Keratinocyte (primary cell): ENCODE measurements at regions not wholly inside any gene's neighbourhood (a gene's known extent, or its start where the extent isn't known, plus 50 kb on each side); places are given as distances from the start of the nearest gene placed in this dataset.

Experiments
- DNase-seq: peaks from one replicate; pipeline ENCODE4 v3.0.0-alpha.2; 2011; ENCODE audit warnings: low read depth, missing footprints, low spot score
- FAIRE-seq: peaks from 2 replicates; lab custom pipeline; 2011; peaks lifted over from hg19 to GRCh38; lab: Jason Lieb, UNC
- H2AFZ ChIP-seq: 2 replicates; pipeline ENCODE4 v1.6.0; 2012; ENCODE audit warnings: low read length, control low read depth, inconsistent platforms; ENCODE audit not compliant: control insufficient read depth
- H3K27ac ChIP-seq: 2 replicates; pipeline ENCODE4 v1.5.1; 2011; ENCODE audit warnings: low read length; ENCODE audit not compliant: control insufficient read depth, insufficient read depth
- H3K27me3 ChIP-seq: 3 replicates; pipeline ENCODE4 v1.6.0; 2011; ENCODE audit warnings: low read length; ENCODE audit not compliant: control insufficient read depth, insufficient read depth; ENCODE audit errors: extremely low read depth
- H3K36me3 ChIP-seq, 2 experiments: 2 replicates in 1 of 2; 3 replicates in 1 of 2; pipeline ENCODE4 v1.5.1; 2011; ENCODE audit warnings: low read length in 2 of 2, mild to moderate bottlenecking in 1 of 2; ENCODE audit not compliant: control insufficient read depth in 2 of 2, insufficient read depth in 2 of 2; ENCODE audit errors: extremely low read depth in 1 of 2
- H3K4me1 ChIP-seq: 3 replicates; pipeline ENCODE4 v1.5.1; 2011; ENCODE audit warnings: low read length; ENCODE audit not compliant: control insufficient read depth, insufficient read depth; ENCODE audit errors: extremely low read depth
- H3K4me2 ChIP-seq: 3 replicates; pipeline ENCODE4 v1.6.0; 2011; ENCODE audit warnings: low read depth, low read length; ENCODE audit not compliant: control insufficient read depth, insufficient read depth; ENCODE audit errors: extremely low read depth
- H3K4me3 ChIP-seq, 3 experiments: fragments of 200-600 bp in 1 of 3; sonication (generic) in 1 of 3; 2 replicates in 2 of 3; 3 replicates in 1 of 3; pipeline ENCODE4 v1.5.1; 2011 to 2016; ENCODE audit warnings: low read length in 3 of 3, mild to moderate bottlenecking in 3 of 3, control low read depth in 2 of 3, inconsistent platforms in 1 of 3, low read depth in 1 of 3, mixed read lengths in 1 of 3, mixed run types in 1 of 3, moderate library complexity in 1 of 3; ENCODE audit not compliant: control insufficient read depth in 2 of 3, insufficient read depth in 2 of 3; ENCODE audit errors: extremely low read depth in 1 of 3
- H3K79me2 ChIP-seq: 2 replicates; pipeline ENCODE4 v1.6.0; 2012; ENCODE audit warnings: low read length; ENCODE audit not compliant: control insufficient read depth, insufficient read depth
- H3K9ac ChIP-seq: 3 replicates; pipeline ENCODE4 v1.6.0; 2011; ENCODE audit warnings: low read length; ENCODE audit not compliant: control insufficient read depth, insufficient read depth; ENCODE audit errors: extremely low read depth
- H3K9me1 ChIP-seq: 3 replicates; pipeline ENCODE4 v1.6.0; 2011; ENCODE audit warnings: low read length; ENCODE audit not compliant: control insufficient read depth, insufficient read depth; ENCODE audit errors: extremely low read depth
- H3K9me3 ChIP-seq: 2 replicates; pipeline ENCODE4 v1.5.1; 2012; ENCODE audit warnings: low read depth, low read length; ENCODE audit not compliant: control insufficient read depth
- H4K20me1 ChIP-seq: 3 replicates; pipeline ENCODE4 v1.6.0; 2011; ENCODE audit warnings: low read length; ENCODE audit not compliant: control insufficient read depth, insufficient read depth; ENCODE audit errors: extremely low read depth
- EZH2 ChIP-seq: IDR thresholded peaks from one replicate; pipeline ENCODE4 v1.6.1; 2012; ENCODE audit warnings: inconsistent platforms, mild to moderate bottlenecking, low read length, moderate library complexity
- dilution Hi-C: fragments of 300-500 bp; cut with MboI; formaldehyde crosslinking; loops from one replicate; pipeline ENCODE4 v1.7.0; 2020; ENCODE audit warnings: low sequenced_read_pairs; ENCODE audit not compliant: extremely low pct_ligation_motif_present
- TF ChIP-seq, protein P1 (sequence below), 3 experiments: IDR thresholded peaks in 1 of 3; conservative IDR thresholded peaks in 1 of 3; optimal IDR thresholded peaks in 1 of 3; 2 replicates in 2 of 3; 3 replicates in 1 of 3; pipeline versions ENCODE3 to v1.5.1; 2011; ENCODE audit warnings: low read length in 3 of 3, mild to moderate bottlenecking in 3 of 3, moderate library complexity in 2 of 3, control low read depth in 1 of 3, inconsistent platforms in 1 of 3; ENCODE audit not compliant: insufficient read depth in 2 of 3; ENCODE audit errors: extremely low read depth in 1 of 3

GRCh38 chr5:174916227-174916626, 191.8 kb downstream of the MSX2 start:
- H4K20me1 ChIP-seq: no peaks in the 10 kb centered on the region
- no peaks in the 10 kb centered on the region for H3K36me3 ChIP-seq
- DNase-seq: no peak
- H3K27ac ChIP-seq: no peak overlapping the region
- no peaks in the 10 kb centered on the region for H3K27me3 ChIP-seq
- no peaks in the 10 kb centered on the region for H3K79me2 ChIP-seq
- no peak overlapping the region for H3K4me2 ChIP-seq
- H3K4me3 ChIP-seq: no peak overlapping the region
- TF ChIP-seq, protein P1, sequence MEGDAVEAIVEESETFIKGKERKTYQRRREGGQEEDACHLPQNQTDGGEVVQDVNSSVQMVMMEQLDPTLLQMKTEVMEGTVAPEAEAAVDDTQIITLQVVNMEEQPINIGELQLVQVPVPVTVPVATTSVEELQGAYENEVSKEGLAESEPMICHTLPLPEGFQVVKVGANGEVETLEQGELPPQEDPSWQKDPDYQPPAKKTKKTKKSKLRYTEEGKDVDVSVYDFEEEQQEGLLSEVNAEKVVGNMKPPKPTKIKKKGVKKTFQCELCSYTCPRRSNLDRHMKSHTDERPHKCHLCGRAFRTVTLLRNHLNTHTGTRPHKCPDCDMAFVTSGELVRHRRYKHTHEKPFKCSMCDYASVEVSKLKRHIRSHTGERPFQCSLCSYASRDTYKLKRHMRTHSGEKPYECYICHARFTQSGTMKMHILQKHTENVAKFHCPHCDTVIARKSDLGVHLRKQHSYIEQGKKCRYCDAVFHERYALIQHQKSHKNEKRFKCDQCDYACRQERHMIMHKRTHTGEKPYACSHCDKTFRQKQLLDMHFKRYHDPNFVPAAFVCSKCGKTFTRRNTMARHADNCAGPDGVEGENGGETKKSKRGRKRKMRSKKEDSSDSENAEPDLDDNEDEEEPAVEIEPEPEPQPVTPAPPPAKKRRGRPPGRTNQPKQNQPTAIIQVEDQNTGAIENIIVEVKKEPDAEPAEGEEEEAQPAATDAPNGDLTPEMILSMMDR (optimal IDR thresholded peaks at IDR 0.05 in 1 of 3, IDR thresholded peaks at IDR 0.05 in 1 of 3, conservative IDR thresholded peaks at IDR 0.05 in 1 of 3; ENCODE audit: extremely low read depth in 1 of 3, insufficient read depth in 2 of 3, low read length in 3 of 3): no peak
- no peak for TF ChIP-seq EZH2
- FAIRE-seq: no peak
- H2AFZ ChIP-seq: no peak overlapping the region
- H3K9me1 ChIP-seq: no peaks in the 10 kb centered on the region
- H3K9ac ChIP-seq: no peak overlapping the region
- no peaks in the 10 kb centered on the region for H3K9me3 ChIP-seq
- H3K4me1 ChIP-seq: no peaks in the 10 kb centered on the region
- dilution Hi-C loops: no loop called here

DNA sequence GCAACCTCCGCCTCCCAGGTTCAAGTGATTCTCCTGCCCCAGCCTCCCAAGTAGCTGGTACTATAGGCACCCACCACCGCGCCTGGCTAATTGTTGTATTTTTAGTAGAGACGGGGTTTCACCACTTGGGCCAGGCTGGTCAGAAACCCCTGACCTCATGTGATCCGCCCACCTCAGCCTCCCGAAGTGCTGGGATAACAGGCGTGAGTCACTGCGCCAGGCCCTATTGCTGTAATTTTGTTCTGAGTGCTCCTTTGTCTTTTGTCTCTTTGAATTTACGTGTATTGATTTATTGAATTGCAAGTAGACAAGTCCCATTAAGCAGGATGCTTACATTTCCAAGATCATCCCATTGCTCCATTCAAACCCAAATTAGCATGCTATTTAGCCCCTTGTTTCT, 186.7 kb downstream of the MSX2 start:
- dilution Hi-C loops: no loop called here
- H2AFZ ChIP-seq: no peak overlapping the region
- DNase-seq: no peak
- no peak overlapping the region for H3K27ac ChIP-seq
- TF ChIP-seq, protein P1 (optimal IDR thresholded peaks at IDR 0.05 in 1 of 3, IDR thresholded peaks at IDR 0.05 in 1 of 3, conservative IDR thresholded peaks at IDR 0.05 in 1 of 3; ENCODE audit: extremely low read depth in 1 of 3, insufficient read depth in 2 of 3, low read length in 3 of 3): no peak
- no peak for TF ChIP-seq EZH2
- H3K27me3 ChIP-seq: no peaks in the 10 kb centered on the region
- no peaks in the 10 kb centered on the region for H3K79me2 ChIP-seq
- no peak for FAIRE-seq
- H4K20me1 ChIP-seq: no peaks in the 10 kb centered on the region
- no peaks in the 10 kb centered on the region for H3K9me1 ChIP-seq
- H3K9me3 ChIP-seq: no peaks in the 10 kb centered on the region
- no peak overlapping the region for H3K9ac ChIP-seq
- no peak overlapping the region for H3K4me3 ChIP-seq
- no peaks in the 10 kb centered on the region for H3K36me3 ChIP-seq
- H3K4me2 ChIP-seq: no peak overlapping the region
- H3K4me1 ChIP-seq: no peaks in the 10 kb centered on the region
